ENCODE measurements at regions not wholly inside any gene's neighbourhood (a gene's known extent, or its start where the extent isn't known, plus 50 kb on each side); places are given as distances from the start of the nearest gene placed in this dataset.
"Not testable (repeated sequence)": the region's sequence is repeated elsewhere in the genome, so short reads cannot be mapped to it uniquely, and the experiment has no call there.

DNA sequence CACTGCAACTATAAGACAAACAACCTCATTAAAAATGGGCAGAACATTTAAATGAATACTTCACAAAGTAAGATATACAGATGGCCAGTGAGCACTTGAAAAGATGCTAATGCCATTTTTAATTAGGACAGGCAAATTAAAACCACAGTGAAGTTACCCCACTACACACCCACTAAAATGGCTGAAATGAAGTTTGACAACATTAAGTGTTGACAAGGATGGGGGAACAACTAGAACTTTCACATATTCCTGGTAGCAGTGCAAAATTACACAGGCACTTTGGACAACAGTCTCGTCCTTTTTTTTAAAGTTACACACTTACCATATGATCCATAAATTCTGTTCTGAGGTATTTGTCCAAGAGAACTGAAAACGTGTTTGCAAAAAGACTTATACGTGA, 278.9 kb upstream of the DIO3 start:
- DNase-seq (ENCODE audit: low read depth): no peak

DNA sequence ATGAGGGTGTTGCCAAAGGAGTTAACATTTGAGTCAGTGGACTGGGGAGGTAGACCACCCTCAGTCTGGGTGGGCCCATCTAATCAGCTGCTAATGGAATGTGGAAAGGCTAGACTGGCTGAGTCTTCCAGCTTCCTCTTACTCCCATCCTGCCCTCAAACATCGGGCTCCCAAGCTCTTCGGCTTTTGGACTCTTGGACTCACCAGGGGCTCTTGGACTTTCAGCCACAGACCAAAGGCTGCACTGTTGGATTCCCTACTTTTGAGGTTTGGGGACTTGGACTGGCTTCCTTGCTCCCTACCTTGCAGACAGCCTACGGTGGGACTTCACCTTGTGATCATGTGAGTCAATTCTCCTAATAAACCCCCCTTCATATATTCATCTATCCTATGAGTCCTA, 276.6 kb upstream of the DIO3 start:
- no peak for DNase-seq (ENCODE audit: low read depth)

DNA sequence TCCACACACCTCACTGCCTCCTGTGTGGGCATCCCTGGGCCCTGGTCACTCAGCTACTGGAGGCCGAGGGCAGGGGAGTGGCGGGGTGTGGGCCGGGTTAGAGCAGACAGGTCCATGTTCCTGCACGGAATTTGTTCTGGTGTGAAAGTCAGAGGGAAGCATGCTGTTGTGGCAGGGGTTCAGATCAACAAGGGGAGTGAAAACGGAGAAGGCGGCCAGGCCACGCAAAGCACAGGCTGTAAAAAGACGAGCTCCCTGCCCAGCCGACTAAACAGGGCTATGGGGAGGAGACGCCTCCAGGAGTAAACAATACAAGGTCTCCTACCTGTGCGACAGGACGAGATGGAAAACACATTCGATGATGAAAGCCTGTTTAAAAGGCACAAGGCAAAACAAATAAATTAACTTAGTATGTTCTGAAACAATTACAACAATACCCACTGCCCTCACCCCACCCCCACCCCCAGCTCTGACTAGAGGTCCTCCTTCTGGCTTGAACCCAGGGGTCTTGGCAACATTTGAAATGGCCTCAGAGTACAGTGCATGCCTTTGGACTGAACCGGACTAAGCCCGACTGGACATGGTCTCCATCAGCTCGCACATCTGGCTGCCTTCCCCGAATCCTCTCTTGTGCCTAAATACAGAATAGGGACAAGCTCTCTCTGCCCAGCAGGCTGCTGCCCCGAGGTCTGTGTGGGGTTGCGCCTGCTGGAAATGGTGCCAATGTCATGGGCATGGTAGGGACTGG, 274.9 kb upstream of the DIO3 start:
- DNase-seq (ENCODE audit: low read depth): no peak

DNA sequence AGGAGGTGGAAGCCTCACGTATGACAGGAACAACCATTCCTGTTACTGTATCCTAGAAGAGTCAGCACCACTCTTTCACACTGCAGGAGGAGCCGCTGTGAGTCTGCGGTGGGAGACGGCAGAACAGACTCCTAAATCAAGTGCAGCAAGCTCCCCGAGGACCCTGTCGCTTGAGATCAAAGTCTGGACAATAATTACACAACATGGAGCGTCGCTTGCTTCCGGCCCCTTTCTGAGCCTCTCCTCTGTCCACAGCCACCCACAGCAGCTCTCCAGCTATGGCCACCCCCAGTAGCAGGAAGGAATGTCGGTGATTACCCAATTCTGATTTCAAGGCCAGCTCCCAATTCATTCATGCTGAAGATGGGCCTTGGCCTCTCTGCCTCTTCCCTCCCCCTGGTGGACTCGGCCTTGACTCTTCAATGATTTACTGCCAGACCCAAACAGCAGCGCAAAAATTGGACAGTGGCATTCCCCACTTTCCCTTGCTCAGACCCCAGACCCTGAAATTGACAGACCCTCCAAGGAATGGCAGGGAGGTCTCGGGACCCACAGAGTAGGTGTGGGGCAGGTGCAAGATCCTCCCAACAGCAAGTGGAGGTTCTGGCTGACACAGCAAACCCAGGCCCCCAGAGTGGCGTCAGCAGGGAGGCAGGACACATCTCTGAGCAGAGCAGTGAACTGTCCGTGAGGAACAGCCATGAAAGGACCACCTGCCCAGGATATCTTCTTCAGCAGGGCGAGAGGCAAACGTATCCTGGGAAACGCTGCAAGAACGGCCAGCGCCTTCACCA, 272.7 kb upstream of the DIO3 start:
- no peak for DNase-seq (ENCODE audit: low read depth)

DNA sequence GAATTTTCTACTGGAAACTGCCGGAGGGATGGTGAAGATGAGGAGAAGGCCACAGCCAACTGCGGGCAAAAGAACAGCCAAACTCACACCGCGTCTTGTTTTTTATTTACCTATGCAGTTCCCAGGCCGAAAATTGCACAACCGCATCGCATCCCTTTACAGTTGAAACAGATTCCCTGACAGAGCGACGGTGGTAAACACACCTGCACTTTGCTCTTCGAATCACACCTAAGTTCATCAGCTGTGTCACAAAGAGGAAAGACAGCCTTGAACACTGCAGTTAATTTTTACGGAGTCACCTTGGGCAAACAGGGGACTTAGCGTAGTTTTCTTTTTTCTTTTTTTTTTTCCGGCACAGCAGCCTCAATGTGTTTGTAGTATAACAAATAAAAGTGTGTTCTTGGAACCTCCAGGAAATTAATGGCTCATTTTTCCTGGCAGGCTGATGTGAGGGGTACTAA, 272.0 kb upstream of the DIO3 start:
- DNase-seq (ENCODE audit: low read depth): no peak

DNA sequence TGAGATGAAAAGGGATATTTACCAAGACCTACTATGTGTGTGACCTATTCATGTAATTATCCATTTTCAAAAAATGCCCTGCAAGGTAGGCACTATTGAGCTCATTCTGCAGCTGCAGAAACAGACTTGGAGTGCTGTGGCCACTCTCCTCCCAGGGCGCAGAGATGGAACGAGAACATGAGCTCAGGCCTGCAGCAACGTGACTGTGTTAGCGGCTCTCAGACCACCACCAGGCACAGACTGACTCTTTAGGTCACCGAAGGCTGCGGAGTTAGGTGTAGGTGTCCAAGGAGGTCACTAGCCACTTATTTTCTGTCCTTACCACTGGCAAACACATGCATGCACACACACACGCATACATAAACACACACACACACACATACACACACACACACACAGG, 271.4 kb upstream of the DIO3 start:
- DNase-seq (ENCODE audit: low read depth): no peak

DNA sequence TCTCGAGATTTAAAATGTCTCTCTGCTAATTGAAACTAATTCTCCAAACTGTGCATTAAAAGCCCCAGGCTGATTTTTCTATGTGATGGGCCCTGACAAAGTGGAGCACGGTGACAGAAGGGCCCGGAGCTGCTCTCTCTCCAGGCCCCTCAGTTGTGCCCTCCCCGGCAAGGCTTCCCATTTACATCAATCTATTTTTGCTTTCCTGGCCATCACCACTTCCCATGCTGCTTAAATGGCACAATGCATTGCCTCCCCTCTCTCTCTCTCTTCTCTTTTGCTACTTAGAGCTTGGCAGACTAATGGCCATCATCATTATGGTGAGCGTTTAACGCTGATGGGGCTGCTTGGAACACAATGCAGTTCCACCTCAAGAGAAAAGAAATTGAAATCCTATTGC, 270.7 kb upstream of the DIO3 start:
- DNase-seq (ENCODE audit: low read depth): no peak

DNA sequence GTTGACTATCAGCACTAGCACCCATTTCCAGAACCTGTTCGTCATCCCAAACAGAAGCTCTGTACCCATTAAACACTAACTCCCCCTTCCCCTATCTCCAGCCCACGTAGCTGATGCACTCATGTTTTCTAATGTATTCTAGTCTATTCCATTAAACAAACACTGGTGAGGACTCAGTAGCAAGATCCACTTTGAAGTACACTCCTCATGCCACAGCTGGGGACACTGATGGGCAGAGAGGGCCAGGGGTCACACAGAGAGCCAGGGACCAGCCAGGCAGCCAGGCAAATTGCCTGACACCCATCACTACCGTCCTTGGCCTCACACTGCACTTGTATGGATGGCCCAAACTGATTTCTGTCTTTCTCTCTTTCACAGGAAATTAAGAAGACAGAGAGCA, 269.9 kb upstream of the DIO3 start:
- DNase-seq (ENCODE audit: low read depth): no peak

DNA sequence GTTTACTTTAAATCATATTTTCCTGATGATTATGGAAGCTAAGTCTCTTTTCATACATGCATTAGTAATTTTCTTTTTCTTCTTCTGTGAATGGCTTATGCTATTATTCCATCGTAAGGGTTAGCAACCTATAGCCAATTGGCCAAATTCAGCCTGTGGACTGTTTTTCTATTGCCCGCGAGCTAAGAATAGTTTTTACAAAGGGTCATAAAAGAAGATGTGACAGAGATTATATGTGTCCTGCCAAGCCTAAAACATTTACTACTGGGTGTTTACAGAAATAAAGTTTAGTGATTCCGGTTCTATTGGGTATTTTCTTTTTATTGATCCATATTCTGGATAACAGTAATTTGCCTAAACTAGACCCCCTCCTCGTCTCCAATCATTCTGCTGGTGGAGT, 268.8 kb upstream of the DIO3 start:
- no peak for DNase-seq (ENCODE audit: low read depth)

DNA sequence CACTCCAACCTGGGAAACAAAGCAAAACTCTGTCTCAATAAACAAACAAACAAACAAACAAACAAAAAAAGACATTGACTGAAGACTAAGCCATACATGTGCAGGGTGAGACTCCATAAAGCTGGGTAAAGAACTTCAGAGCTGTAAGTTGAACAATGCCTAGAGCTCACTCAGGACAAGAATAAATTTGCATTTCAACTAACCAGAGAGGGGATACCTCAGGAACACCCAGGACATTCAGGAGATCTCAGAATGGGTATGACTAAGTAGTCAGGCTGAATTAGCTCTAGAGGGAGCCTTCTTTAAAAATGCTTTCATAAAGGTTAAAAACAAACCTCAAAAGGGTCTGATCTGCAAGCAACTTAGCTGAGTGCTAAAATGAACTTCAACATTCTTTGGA, 267.7 kb upstream of the DIO3 start:
- DNase-seq (ENCODE audit: low read depth): no peak

DNA sequence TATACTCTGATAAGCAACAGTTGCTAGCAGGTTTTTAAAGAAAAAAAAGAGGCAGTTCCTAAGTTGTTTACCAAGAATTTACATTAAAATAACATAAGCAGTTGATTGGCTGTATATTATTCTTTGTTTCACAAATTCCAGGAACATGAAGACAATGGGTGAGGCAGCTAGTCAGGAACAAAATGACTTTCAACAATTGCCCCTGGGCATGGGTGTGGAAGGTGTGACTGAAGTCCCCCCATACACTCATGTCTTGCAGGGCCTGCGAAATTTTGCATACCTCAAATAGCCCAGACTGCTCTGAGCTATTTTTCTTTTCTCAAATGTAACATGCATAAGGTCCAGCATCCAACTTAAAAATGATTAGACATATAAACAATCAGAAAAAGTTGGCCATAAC, 267.2 kb upstream of the DIO3 start:
- no peak for DNase-seq (ENCODE audit: low read depth)

DNA sequence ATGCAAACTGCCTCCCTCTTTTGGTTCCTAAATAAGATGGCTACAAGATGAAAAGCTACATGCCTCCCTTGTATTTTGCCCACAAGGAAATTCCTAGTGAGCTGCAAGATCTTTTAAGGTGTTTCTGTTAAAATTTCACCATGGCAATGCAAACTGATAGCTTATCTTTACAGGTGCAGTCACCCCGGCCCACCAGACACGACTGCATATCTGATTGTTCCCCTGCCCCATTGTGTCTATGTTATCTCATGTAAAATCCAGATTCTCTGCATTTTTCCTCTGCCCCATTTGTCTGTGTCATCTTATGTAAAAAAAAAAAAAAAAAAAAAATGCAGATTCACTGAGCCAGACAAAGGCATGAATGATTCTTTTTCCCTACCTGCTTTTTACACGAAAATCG, 261.5 kb upstream of the DIO3 start:
- DNase-seq (ENCODE audit: low read depth): not testable (repeated sequence)

DNA sequence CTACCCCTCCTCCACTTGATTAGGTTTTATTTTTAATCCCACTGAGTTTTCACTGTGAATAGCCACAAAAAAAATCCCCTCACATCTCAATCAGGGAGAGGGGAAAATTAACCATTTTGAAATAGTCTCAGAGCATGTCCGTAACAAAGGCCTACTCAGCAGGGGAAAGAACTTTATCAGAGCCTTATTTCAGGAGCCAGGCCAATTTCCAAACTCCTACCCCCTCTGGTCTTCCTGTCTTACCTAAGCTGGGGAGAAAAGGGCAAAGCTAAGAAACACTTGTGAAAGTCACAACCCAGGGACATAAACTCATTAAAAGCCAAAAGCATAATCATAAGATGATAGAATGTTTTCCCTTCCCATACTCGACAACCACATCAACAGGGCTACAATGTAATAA, 260.3 kb upstream of the DIO3 start:
- no peak for DNase-seq (ENCODE audit: low read depth)

DNA sequence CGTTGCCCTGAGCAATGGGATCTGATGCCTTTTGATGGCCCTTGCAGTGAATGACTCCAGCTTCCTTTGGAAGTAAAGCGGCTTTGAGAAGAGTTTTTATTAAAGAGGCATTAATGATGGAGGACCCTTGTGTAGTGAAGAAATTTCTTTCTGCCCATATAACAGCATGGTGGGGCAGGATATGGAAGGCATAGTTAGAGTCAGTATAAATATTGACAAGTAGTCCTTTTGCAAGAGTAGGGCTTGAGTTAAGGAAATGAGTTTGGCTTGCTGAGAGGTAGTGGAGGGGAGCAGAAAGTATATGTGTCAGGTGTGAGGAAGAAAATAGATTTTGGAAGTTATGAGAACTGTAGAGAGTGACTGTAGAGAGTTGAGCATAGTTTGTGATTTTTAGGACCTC, 254.1 kb upstream of the DIO3 start:
- not testable (repeated sequence) for DNase-seq (ENCODE audit: low read depth)

DNA sequence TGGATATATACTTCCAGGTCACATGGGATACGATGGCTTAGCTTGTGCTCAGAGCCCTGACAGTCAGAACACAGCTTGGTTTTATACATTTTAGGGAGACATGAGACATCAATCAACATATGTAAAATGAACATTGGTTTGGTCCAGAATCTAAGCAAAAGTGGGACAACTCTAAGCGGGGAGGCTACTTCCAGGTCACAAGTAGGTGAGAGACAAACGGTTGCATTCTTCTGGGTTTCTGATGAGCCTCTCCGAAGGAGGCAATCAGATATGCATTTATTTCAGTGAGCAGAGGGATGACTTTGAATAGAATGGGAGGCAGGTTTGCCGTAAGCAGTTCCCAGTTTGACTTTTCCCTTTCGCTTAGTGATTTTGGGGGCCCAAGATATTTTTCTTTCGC, 250.1 kb upstream of the DIO3 start:
- not testable (repeated sequence) for DNase-seq (ENCODE audit: low read depth)

DNA sequence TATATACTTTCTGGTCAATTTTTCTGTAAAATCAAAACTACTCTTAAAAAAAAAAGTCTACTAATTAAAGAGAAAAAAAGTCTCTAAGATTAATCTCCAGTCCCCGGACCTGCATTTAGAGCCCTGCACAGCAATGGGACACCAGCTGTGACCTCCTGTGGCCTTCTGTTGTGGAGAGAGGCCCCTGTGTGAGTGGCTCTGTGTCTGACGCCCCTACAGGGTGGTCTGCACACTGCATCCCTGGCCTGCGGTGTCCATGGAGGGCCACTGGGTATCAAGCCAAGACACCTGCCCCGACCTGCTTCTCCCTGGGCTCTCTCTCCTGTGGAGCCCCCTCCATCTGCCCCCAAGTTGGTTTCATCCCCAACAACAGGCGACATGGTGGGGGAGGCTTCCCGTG, 248.0 kb upstream of the DIO3 start:
- DNase-seq (ENCODE audit: low read depth): no peak

DNA sequence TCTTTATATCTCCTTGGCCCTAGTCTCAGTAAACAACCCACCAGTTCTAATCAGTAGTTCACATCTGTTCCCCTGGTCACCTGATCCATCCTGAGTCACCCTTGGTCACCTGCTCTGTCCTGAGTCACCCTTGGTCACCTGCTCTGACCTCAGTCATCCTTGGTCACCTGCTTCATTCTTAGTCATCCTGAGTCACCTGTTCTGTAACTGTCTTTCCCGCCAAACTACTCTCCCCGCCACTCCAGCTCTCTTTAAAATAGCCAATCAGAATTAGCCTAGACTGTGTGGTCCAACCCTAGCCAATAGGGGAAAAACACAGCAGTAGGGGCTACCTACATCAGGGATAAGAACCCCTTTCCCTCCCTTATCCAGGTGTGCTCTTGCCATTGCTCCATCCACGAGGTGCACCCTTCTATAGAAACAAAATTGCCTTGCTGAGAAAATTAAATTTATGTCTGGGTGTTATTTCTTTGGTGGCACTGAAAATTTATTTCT, 245.4 kb upstream of the DIO3 start:
- no peak for DNase-seq (ENCODE audit: low read depth)

DNA sequence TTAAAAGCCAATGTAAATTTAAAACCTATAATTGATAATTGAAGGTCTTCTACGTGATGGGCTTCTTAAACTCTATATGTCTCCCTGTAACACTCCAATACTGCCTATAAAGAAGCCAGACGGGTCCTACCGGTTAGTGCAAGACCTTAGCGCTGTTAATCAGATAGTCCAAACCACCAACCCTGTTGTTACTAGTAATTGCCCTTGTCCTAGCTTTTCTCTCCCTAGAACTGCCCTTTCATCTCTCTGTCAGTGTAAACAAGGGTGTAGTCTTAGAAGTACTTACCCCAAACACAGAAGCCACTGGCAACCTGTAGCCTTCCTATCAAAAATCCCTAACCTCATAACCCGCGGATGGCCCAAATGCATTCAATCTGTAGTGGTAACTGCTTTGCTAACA, 243.0 kb upstream of the DIO3 start:
- DNase-seq (ENCODE audit: low read depth): no peak

DNA sequence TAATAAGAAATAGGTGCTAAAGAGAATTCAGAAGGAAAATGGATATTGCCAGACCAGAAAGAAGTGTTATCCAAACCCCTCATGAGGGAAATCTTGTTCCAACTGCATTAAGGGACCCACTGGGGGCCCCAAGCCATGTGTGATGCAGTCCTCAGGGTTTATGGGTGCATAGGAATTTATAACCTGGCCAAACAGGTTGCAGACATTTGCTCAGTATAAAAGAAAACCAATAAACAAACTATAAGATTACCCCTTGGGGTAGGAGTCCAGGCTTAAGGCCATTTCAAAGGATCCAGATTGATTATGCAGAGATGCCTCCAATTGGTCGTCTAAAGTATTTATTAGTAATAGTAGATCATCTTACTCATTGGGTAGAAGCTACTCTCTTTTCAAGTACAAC, 240.9 kb upstream of the DIO3 start:
- no peak for DNase-seq (ENCODE audit: low read depth)

DNA sequence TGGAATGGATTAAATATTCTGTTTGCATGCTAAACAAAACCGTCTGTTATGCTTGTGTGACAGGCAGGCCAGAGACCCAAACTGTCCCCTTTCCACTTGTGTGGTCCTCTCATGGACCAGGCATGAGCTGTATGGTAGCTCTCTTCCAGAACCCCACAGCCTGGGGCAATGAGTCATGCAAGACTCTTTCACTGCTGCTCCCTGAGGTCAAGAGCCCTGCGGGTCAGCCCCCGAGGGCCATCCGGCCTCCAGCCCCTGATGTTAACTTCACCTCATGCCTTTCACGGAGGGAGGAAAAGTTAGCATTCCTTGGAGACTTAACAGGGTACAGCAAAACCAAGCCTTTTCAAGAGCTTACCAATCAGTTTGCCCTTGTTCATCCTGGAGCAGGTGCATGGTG, 239.1 kb upstream of the DIO3 start:
- DNase-seq (ENCODE audit: low read depth): no peak

DNA sequence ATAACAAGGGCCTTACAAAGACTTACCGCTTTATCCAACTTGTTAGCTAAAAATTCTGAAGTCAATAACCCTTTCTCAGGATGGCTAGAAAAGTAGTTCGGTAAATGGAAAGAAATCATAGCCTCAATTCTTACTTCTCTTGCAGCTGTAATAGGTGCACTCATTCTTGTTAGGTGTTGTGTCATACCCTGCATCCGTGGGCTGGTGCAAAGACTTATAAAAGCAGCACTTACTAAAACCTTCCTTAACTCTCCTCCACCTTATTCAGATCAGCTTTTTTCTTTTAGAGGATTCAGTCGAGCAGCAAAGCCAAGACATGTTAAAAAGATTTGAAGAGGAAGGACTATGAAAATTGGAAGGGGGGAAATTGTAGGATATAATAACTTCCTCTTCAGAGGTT, 238.2 kb upstream of the DIO3 start:
- DNase-seq (ENCODE audit: low read depth): no peak

DNA sequence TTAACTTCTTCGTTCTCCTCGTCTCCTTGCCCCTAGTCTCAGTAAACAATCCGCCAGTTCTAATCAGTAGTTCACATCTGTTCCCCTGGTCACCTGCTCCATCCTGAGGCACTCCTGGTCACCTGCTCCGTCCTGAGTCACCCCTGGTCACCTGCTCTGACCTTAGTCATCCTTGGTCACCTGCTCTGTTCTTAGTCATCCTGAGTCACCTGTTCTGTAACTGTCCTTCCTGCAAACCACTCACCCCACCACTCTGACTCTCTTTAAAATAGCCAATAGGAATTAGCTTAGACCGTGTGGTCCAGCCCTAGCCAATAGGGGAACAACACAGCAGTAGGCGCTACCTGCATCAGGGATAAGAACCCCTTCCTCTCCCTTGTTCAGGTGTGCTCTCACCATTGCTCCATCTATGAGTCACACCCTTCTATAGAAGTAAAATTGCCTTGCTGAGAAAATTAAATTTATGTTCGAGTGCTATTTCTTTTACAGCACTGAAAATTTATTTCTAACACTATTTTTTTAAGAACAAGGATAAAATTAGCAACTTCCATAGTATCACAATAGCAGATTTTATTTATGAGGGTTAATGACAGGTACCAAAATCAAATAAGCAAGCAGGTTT, 237.6 kb upstream of the DIO3 start:
- DNase-seq (ENCODE audit: low read depth): not testable (repeated sequence)

DNA sequence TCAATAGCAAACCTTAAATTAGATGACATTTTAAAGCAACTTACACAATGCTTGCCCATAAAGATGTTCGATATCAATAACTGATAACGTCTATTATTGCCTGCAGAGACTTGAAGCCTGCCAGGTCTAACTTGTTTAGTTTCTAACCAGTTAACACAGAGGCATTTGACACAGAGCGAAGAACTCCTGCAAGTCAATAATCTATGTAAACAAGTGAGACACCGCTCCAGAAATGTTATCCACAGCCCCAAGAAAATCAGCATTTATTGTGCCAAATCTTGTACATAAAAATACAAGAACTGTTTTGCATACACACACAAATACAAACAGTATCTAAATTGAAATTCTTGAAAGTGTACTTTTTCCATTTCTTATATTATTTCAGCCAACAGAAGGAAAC, 236.0 kb upstream of the DIO3 start:
- DNase-seq (ENCODE audit: low read depth): no peak
